ENCODE measurements at regions not wholly inside any gene's neighbourhood (a gene's known extent, or its start where the extent isn't known, plus 50 kb on each side); places are given as distances from the start of the nearest gene placed in this dataset.

GRCh38 chr20:50372770-50373088 lies 137.5 kb upstream of the PTPN1 start:
- POLR2A ChIA-PET = no interaction called here
- Histone ChIP-seq H3K4me3 (replicated peaks in 1 of 3; ENCODE audit: insufficient read depth in 1 of 3, low read depth in 1 of 3, low read length in 3 of 3) (no peak overlapping the region), H3K27ac (ENCODE audit: insufficient read depth, low read depth, low read length) (no peak overlapping the region), H3K27me3 (ENCODE audit: control insufficient read depth in 2 of 2, insufficient read depth in 2 of 2, low read length in 2 of 2) (peaks cover 14 to 21% of the 10 kb centered on the region in 2 experiments), H3K9ac (replicated peaks; ENCODE audit: extremely low read depth, insufficient read depth, low read length) (no peak overlapping the region), H4K20me1 (replicated peaks; ENCODE audit: control insufficient read depth, extremely low read depth, insufficient read depth, low read length) (no peaks in the 10 kb centered on the region), H3K36me3 (ENCODE audit: control insufficient read depth in 2 of 2, extremely low read depth in 1 of 2, insufficient read depth in 2 of 2, low read length in 2 of 2) (no peaks in the 10 kb centered on the region), H3K4me1 (ENCODE audit: control insufficient read depth, extremely low read depth, insufficient read depth, low read length) (no peaks in the 10 kb centered on the region), H3K4me2 (ENCODE audit: insufficient read depth, low read length) (no peak overlapping the region), H3K79me2 (ENCODE audit: control insufficient read depth, insufficient read depth, low read length) (no peaks in the 10 kb centered on the region), H2AFZ (ENCODE audit: low read depth, low read length) (no peak overlapping the region), H3K9me1 (replicated peaks; ENCODE audit: control insufficient read depth, extremely low read depth, insufficient read depth, low read length) (no peaks in the 10 kb centered on the region), H3K9me3 (replicated peaks; ENCODE audit: control insufficient read depth, insufficient read depth, low read length) (no peaks in the 10 kb centered on the region)
- TF ChIP-seq POLR2A (IDR thresholded peaks at IDR 0.05; ENCODE audit: low read depth, low read length) (no peak), JUN (IDR thresholded peaks at IDR 0.05; ENCODE audit: borderline replicate concordance, insufficient read depth, insufficient read length, low read depth) (peak; percentile 23)
- FAIRE-seq = no peak
- CTCF ChIA-PET = interaction anchor here (1.0 kb wide), 1 partner anchor 34 kb away, joined by 3 read pairs; no protein-coding TSS in a partner anchor
- dilution Hi-C loops (cut with MboI; ENCODE audit: extremely low pct_ligation_motif_present, low sequenced_read_pairs) = no loop called here
- DNase-seq (ENCODE audit: low read depth, low spot score) = peak; percentile 5
- intact Hi-C loops (cut with micrococcal nuclease) = no loop called here
- BruUV-seq (replicated peaks) = no TSS peak

GRCh38 chr20:50373674-50374286 lies 136.4 kb upstream of the PTPN1 start:
- Histone ChIP-seq H3K27me3 (ENCODE audit: control insufficient read depth in 2 of 2, insufficient read depth in 2 of 2, low read length in 2 of 2) (peaks cover 6 to 15% of the 10 kb centered on the region in 2 experiments), H3K9me3 (replicated peaks; ENCODE audit: control insufficient read depth, insufficient read depth, low read length) (no peaks in the 10 kb centered on the region), H3K4me2 (ENCODE audit: insufficient read depth, low read length) (no peak overlapping the region), H4K20me1 (replicated peaks; ENCODE audit: control insufficient read depth, extremely low read depth, insufficient read depth, low read length) (no peaks in the 10 kb centered on the region), H3K4me1 (ENCODE audit: control insufficient read depth, extremely low read depth, insufficient read depth, low read length) (peaks cover 2% of the 10 kb centered on the region), H3K79me2 (ENCODE audit: control insufficient read depth, insufficient read depth, low read length) (no peaks in the 10 kb centered on the region), H2AFZ (ENCODE audit: low read depth, low read length) (no peak overlapping the region), H3K9me1 (replicated peaks; ENCODE audit: control insufficient read depth, extremely low read depth, insufficient read depth, low read length) (no peaks in the 10 kb centered on the region), H3K36me3 (ENCODE audit: control insufficient read depth in 2 of 2, extremely low read depth in 1 of 2, insufficient read depth in 2 of 2, low read length in 2 of 2) (no peaks in the 10 kb centered on the region), H3K4me3 (replicated peaks in 1 of 3; ENCODE audit: insufficient read depth in 1 of 3, low read depth in 1 of 3, low read length in 3 of 3) (no peak overlapping the region), H3K27ac (ENCODE audit: insufficient read depth, low read depth, low read length) (no peak overlapping the region), H3K9ac (replicated peaks; ENCODE audit: extremely low read depth, insufficient read depth, low read length) (no peak overlapping the region)
- DNase-seq (ENCODE audit: low read depth, low spot score) (no peak), FAIRE-seq (peak; percentile 12)
- no TSS peak for BruUV-seq (replicated peaks)
- intact Hi-C loops (cut with micrococcal nuclease) (no loop called here), dilution Hi-C loops (cut with MboI; ENCODE audit: extremely low pct_ligation_motif_present, low sequenced_read_pairs) (no loop called here)
- POLR2A ChIA-PET = no interaction called here
- CTCF ChIA-PET = interaction anchor here (0.9 kb wide), 1 partner anchor 19 kb away, joined by 3 read pairs; no protein-coding TSS in a partner anchor
- TF ChIP-seq JUN (IDR thresholded peaks at IDR 0.05; ENCODE audit: borderline replicate concordance, insufficient read depth, insufficient read length, low read depth) (no peak), POLR2A (IDR thresholded peaks at IDR 0.05; ENCODE audit: low read depth, low read length) (no peak), MAX (IDR thresholded peaks at IDR 0.05; ENCODE audit: insufficient read depth, insufficient read length) (no peak), EZH2 (IDR thresholded peaks at IDR 0.05; ENCODE audit: borderline replicate concordance, low read depth, low read length, severe bottlenecking) (no peak), CTCF (IDR thresholded peaks at IDR 0.05; ENCODE audit: extremely low read depth in 1 of 2, insufficient read depth in 1 of 2, low read depth in 1 of 2, low read length in 2 of 2) (no peak), MYC (IDR thresholded peaks at IDR 0.05; ENCODE audit: low read depth, low read length) (no peak), GATA2 (IDR thresholded peaks at IDR 0.05; ENCODE audit: insufficient read depth, insufficient read length, low read depth, low read length) (no peak), POLR2AphosphoS5 (IDR thresholded peaks at IDR 0.05; ENCODE audit: insufficient read depth, low read depth, low read length) (no peak)

Data from endothelial cell of umbilical vein (primary cell).